ENCODE measurements at regions not wholly inside any gene's neighbourhood (a gene's known extent, or its start where the extent isn't known, plus 50 kb on each side); places are given as distances from the start of the nearest gene placed in this dataset.
A peak's percentile ranks its signal among the peaks of the same experiment; 100 is the strongest.

DNA sequence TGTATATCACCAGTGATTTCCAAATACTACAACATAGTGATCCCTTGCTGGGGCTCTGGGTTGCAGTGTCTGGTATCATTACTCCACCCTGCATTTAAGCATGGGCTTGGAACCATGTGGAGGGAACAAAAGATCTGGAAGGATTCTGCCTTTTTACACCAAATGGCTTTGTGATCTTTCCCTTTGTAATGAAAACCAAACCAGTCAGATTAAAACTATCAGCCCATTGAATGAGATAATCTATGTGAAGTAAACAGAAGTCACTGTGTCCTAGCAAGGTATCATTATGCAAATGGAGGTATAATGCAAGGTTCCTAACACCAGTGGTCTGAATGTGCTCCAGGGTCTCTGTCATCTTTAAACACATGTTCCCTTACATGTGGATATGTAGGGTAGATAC lies 474.7 kb upstream of the TNP1 start:
- H3K27ac ChIP-seq = no peak overlapping the region
- H3K36me3 ChIP-seq = no peaks in the 10 kb centered on the region
- H3K27me3 ChIP-seq = no peaks in the 10 kb centered on the region
- intact Hi-C loops (cut with DNase I; ENCODE audit: low total_unique reads) = no loop called here
- H3K4me1 ChIP-seq = peaks cover 0 to 7% of the 10 kb centered on the region in 2 donors
- H3K4me3 ChIP-seq = no peak overlapping the region
- no peaks in the 10 kb centered on the region for H3K9me3 ChIP-seq
- DNase-seq (ENCODE audit: low spot score in 2 of 2) = no peak
- TF ChIP-seq POLR2AphosphoS5 (IDR thresholded peaks at IDR 0.05) (no peak), POLR2A (IDR thresholded peaks at IDR 0.05) (no peak)
- TF ChIP-seq, protein P1, sequence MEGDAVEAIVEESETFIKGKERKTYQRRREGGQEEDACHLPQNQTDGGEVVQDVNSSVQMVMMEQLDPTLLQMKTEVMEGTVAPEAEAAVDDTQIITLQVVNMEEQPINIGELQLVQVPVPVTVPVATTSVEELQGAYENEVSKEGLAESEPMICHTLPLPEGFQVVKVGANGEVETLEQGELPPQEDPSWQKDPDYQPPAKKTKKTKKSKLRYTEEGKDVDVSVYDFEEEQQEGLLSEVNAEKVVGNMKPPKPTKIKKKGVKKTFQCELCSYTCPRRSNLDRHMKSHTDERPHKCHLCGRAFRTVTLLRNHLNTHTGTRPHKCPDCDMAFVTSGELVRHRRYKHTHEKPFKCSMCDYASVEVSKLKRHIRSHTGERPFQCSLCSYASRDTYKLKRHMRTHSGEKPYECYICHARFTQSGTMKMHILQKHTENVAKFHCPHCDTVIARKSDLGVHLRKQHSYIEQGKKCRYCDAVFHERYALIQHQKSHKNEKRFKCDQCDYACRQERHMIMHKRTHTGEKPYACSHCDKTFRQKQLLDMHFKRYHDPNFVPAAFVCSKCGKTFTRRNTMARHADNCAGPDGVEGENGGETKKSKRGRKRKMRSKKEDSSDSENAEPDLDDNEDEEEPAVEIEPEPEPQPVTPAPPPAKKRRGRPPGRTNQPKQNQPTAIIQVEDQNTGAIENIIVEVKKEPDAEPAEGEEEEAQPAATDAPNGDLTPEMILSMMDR (IDR thresholded peaks at IDR 0.05) = no peak

GRCh38 chr2:217332866-217333265 lies 473.0 kb upstream of the TNP1 start:
- Histone ChIP-seq H3K27ac (peak overlapping the region; percentile 93 to 94), H3K27me3 (no peaks in the 10 kb centered on the region), H3K36me3 (no peaks in the 10 kb centered on the region), H3K9me3 (no peaks in the 10 kb centered on the region), H3K4me3 (no peak overlapping the region), H3K4me1 (peaks cover 0 to 7% of the 10 kb centered on the region in 2 donors)
- TF ChIP-seq, protein P1 (IDR thresholded peaks at IDR 0.05) = no peak
- no peak for TF ChIP-seq POLR2A (IDR thresholded peaks at IDR 0.05)
- TF ChIP-seq POLR2AphosphoS5 (IDR thresholded peaks at IDR 0.05) = no peak
- no peak for DNase-seq (ENCODE audit: low spot score in 2 of 2)
- intact Hi-C loops (cut with DNase I; ENCODE audit: low total_unique reads) = no loop called here

GRCh38 chr2:217332417-217332791 lies 472.5 kb upstream of the TNP1 start:
- Histone ChIP-seq H3K27ac (peak overlapping the region; percentile 93 to 94), H3K27me3 (no peaks in the 10 kb centered on the region), H3K36me3 (no peaks in the 10 kb centered on the region), H3K4me3 (no peak overlapping the region), H3K9me3 (no peaks in the 10 kb centered on the region), H3K4me1 (peaks cover 0 to 7% of the 10 kb centered on the region in 2 donors)
- TF ChIP-seq POLR2A (IDR thresholded peaks at IDR 0.05) = no peak
- TF ChIP-seq POLR2AphosphoS5 (IDR thresholded peaks at IDR 0.05) = no peak
- TF ChIP-seq, protein P1 (IDR thresholded peaks at IDR 0.05) = no peak
- intact Hi-C loops (cut with DNase I; ENCODE audit: low total_unique reads) = no loop called here
- no peak for DNase-seq (ENCODE audit: low spot score in 2 of 2)

DNA sequence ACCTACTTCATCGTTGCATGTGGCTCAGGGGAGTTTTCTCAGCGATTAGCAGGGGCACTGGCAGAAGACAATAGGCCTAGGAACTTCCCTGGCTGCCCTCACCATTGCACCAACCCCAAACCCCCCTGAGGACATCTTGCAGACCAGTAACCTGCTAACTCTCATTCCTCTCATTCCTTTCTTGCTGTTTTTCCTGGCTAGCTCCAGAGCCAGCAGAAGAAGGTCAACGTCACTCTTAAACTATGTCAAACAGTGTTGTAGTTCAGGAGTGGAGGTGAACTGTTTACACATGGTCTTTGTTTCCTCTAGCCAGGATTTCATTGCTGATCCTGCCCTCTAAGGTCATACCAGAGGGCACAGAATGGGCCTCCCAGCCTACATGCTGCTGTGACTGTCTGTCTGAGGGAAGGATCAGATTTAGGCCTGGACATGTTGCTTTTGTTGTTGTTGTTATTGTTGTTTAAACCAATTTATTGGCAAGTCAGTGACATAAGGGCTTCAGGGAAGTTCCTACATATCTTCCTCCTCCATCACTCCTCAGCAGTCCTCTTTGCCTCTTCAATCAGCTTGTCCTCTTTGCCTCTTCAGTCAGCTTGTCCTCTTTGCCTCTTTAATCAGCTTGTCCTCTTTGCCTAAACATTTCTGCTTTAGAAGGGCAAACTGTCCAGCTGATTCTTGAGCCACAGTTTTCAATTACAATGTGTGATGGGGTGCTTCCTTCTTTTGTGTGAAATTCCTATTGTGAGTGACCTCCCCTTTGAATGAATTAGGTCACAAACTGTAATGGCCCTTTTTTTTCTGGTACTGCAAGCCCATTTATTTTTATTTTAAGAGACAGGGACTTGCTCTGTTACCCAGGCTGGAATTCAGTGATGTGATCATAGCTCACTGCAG lies 471.9 kb upstream of the TNP1 start:
- Histone ChIP-seq H3K27ac (peak overlapping the region; percentile 93 to 94), H3K4me3 (no peak overlapping the region), H3K36me3 (no peaks in the 10 kb centered on the region), H3K4me1 (peaks cover 0 to 7% of the 10 kb centered on the region in 2 donors), H3K27me3 (no peaks in the 10 kb centered on the region), H3K9me3 (no peaks in the 10 kb centered on the region)
- peak; percentile 63 to 92 for DNase-seq (ENCODE audit: low spot score in 2 of 2)
- intact Hi-C loops (cut with DNase I; ENCODE audit: low total_unique reads) = no loop called here
- TF ChIP-seq POLR2AphosphoS5 (IDR thresholded peaks at IDR 0.05) (peak; percentile 20 to 72 (median 38)), POLR2A (IDR thresholded peaks at IDR 0.05) (no peak)
- TF ChIP-seq, protein P1 (IDR thresholded peaks at IDR 0.05) = no peak

- TF ChIP-seq, protein P1 (IDR thresholded peaks at IDR 0.05) = no peak
- TF ChIP-seq POLR2AphosphoS5 (IDR thresholded peaks at IDR 0.05) = no peak
- intact Hi-C loops (cut with DNase I; ENCODE audit: low total_unique reads) = no loop called here
- Histone ChIP-seq H3K27ac (peak overlapping the region; percentile 93 to 94), H3K27me3 (no peaks in the 10 kb centered on the region), H3K9me3 (no peaks in the 10 kb centered on the region), H3K36me3 (no peaks in the 10 kb centered on the region), H3K4me3 (no peak overlapping the region), H3K4me1 (peaks cover 0 to 7% of the 10 kb centered on the region in 2 donors)
- DNase-seq (ENCODE audit: low spot score in 2 of 2) = no peak
Observed at GRCh38 chr2:217330647-217331046, 470.8 kb upstream of the TNP1 start.
